NCI-H748 (cell line): ENCODE measurements at regions not wholly inside any gene's neighbourhood (a gene's known extent, or its start where the extent isn't known, plus 50 kb on each side); places are given as distances from the start of the nearest gene placed in this dataset.

Experiments
- DNase-seq: peaks from one replicate; lab custom pipeline; 2025; ENCODE audit not compliant: unreplicated experiment; lab: John Stamatoyannopoulos, UW

GRCh38 chr1:118253053-118253915, 68.3 kb upstream of the SPAG17 start:
- peak; percentile 67 for DNase-seq

- no peak for DNase-seq
Observed at GRCh38 chr1:118252624-118253023, 67.6 kb upstream of the SPAG17 start.

- no peak for DNase-seq
Observed at GRCh38 chr1:118250232-118250631, 65.2 kb upstream of the SPAG17 start.

GRCh38 chr1:118249641-118250040, 64.6 kb upstream of the SPAG17 start:
- no peak for DNase-seq

GRCh38 chr1:118247593-118247992, 62.6 kb upstream of the SPAG17 start:
- DNase-seq, result peak; percentile 54

- no peak for DNase-seq
Observed at GRCh38 chr1:118246646-118247045, 61.6 kb upstream of the SPAG17 start.

- no peak for DNase-seq
Observed at GRCh38 chr1:118244194-118244593, 59.2 kb upstream of the SPAG17 start.

- DNase-seq, result no peak
Observed at GRCh38 chr1:118243269-118243668, 58.2 kb upstream of the SPAG17 start.
